Thyroid gland (tissue), 4 donors: ENCODE measurements at regions not wholly inside any gene's neighbourhood (a gene's known extent, or its start where the extent isn't known, plus 50 kb on each side); places are given as distances from the start of the nearest gene placed in this dataset.

ENCODE experiments used
- DNase-seq, 2 donors: peaks; one replicate each; pipeline ENCODE4 v3.0.0-alpha.2; 2019
- H3K27ac ChIP-seq, 3 donors: fragments of 200-600 bp; sonication (generic); 1 replicate in 2 of 3; 2 replicates in 1 of 3; pipeline ENCODE4 v1.5.1; 2016 to 2019; ENCODE audit warnings: mild to moderate bottlenecking in 1 of 3, moderate library complexity in 1 of 3
- H3K27me3 ChIP-seq: fragments of 200-600 bp; sonication (generic); one replicate; pipeline ENCODE4 v1.5.1; 2019
- H3K36me3 ChIP-seq, 2 donors: fragments of 200-600 bp; sonication (generic); one replicate each; pipeline ENCODE4 v1.5.1; 2016 to 2019
- H3K4me1 ChIP-seq, 2 donors: fragments of 200-600 bp; sonication (generic); one replicate each; pipeline ENCODE4 v1.5.1; 2017 to 2019
- H3K4me3 ChIP-seq, 3 donors: fragments of 200-600 bp; sonication (generic); replicated peaks in 1 of 3; 1 replicate in 2 of 3; 2 replicates in 1 of 3; pipeline ENCODE4 v1.5.1; 2016; ENCODE audit warnings: mild to moderate bottlenecking in 1 of 3
- H3K9me3 ChIP-seq: fragments of 200-600 bp; sonication (generic); one replicate; pipeline ENCODE4 v1.5.1; 2017
- POLR2A ChIP-seq, 2 donors: fragments of 450-650 bp; IDR thresholded peaks; one replicate each; pipeline ENCODE4 v1.6.1; 2017; ENCODE audit warnings: antibody characterized with exemption in 2 of 2, mild to moderate bottlenecking in 2 of 2, moderate library complexity in 1 of 2
- WGBS, 2 donors: methylation state at CpG; one replicate each; pipeline ENCODE4 v1.1.5; 2017; 5-methylcytosine and 5-hydroxymethylcytosine counted together
- intact Hi-C: fragments of 100-400 bp; cut with DNase I; formaldehyde crosslinking; loops from one replicate; pipeline ENCODE4 v1.15.1; 2023
- TF ChIP-seq, protein P1 (sequence below), 6 experiments: fragments of 200-600 bp in 3 of 6; fragments of 450-650 bp in 3 of 6; sonication (generic) in 3 of 6; IDR thresholded peaks; one replicate each; pipeline ENCODE4 v1.5.1; 2016 to 2019; ENCODE audit warnings: antibody characterized with exemption in 6 of 6, mild to moderate bottlenecking in 2 of 6, inconsistent platforms in 1 of 6, moderate library complexity in 1 of 6

DNA sequence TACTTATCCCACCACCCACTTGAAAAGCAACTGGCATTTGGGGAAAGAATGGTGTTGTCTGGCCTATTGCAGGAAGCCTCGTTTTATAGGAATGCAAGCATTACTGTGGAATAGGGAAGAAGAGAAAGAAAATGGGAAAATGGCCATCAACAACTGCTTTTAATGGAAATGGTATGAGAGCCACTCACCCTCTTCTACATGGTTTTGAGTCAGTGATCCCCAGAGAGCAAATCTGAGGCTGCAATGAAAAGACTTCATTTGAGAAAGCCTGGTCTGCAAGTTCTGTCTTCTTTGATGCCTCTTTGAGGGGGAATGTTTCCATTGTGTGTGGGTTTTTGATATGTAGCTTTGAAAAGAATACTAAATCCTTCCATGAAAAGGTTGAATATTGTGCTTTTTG, 172.3 kb upstream of the HDDC2 start:
- DNase-seq, result no peak
- Histone ChIP-seq H3K27me3 (no peaks in the 10 kb centered on the region), H3K9me3 (no peaks in the 10 kb centered on the region), H3K4me3 (no peak overlapping the region), H3K4me1 (no peaks in the 10 kb centered on the region), H3K36me3 (no peaks in the 10 kb centered on the region), H3K27ac (no peak overlapping the region)
- TF ChIP-seq, protein P1, sequence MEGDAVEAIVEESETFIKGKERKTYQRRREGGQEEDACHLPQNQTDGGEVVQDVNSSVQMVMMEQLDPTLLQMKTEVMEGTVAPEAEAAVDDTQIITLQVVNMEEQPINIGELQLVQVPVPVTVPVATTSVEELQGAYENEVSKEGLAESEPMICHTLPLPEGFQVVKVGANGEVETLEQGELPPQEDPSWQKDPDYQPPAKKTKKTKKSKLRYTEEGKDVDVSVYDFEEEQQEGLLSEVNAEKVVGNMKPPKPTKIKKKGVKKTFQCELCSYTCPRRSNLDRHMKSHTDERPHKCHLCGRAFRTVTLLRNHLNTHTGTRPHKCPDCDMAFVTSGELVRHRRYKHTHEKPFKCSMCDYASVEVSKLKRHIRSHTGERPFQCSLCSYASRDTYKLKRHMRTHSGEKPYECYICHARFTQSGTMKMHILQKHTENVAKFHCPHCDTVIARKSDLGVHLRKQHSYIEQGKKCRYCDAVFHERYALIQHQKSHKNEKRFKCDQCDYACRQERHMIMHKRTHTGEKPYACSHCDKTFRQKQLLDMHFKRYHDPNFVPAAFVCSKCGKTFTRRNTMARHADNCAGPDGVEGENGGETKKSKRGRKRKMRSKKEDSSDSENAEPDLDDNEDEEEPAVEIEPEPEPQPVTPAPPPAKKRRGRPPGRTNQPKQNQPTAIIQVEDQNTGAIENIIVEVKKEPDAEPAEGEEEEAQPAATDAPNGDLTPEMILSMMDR (IDR thresholded peaks at IDR 0.05), result no peak
- TF ChIP-seq POLR2A (IDR thresholded peaks at IDR 0.05), result no peak
- WGBS, 2 donors, result 48 to 55% methylated on average over 1 of the region's 1 CpG
- intact Hi-C loops, result no loop called here

DNA sequence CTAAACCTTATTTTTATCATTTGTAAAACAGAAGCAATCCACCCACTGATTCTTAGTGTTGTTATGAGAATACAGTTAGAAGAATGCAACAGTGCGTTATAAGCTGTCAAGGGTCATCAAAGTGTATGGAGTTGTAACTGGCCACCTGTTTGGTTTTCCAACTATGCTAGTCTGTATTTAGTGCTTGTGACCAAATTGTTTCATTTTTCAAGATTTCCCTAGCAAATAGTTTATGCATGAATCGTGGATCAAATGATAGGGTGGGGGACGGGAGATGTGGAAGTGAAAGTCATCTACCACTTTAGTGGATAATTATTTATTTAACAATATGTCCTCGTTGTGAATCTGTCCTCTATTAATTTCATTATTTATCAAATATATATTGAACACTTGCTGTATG, 175.4 kb upstream of the HDDC2 start:
- Histone ChIP-seq H3K36me3 (no peaks in the 10 kb centered on the region), H3K27ac (no peak overlapping the region), H3K9me3 (no peaks in the 10 kb centered on the region), H3K27me3 (no peaks in the 10 kb centered on the region), H3K4me3 (no peak overlapping the region), H3K4me1 (no peaks in the 10 kb centered on the region)
- no peak for DNase-seq
- intact Hi-C loops, result no loop called here
- WGBS, 2 donors, result 83 to 85% methylated on average over 4 of the region's 4 CpGs
- no peak for TF ChIP-seq POLR2A (IDR thresholded peaks at IDR 0.05)
- TF ChIP-seq, protein P1 (IDR thresholded peaks at IDR 0.05), result no peak

DNA sequence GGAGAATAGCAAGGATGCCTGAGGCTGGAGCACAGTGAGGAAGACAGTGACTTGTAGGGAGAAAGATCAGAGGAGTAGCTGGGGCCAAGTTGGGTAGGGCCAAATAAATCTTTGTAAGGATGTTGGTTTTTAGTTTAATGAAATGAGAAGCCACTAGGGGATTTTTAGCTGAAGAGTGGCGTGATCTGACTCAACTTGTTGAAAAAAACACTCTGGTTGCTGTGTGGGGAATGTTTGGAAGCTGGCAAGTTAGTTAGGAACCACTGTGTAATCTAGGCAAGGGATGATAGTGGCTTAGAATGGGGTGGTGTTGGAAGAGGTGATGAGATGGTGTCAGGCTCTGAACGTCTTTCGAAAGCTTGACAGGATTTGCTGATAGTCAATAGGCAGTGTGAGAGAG, 176.1 kb upstream of the HDDC2 start:
- no peak for DNase-seq
- intact Hi-C loops, result no loop called here
- Histone ChIP-seq H3K9me3 (no peaks in the 10 kb centered on the region), H3K4me1 (no peaks in the 10 kb centered on the region), H3K4me3 (no peak overlapping the region), H3K36me3 (no peaks in the 10 kb centered on the region), H3K27me3 (no peaks in the 10 kb centered on the region), H3K27ac (no peak overlapping the region)
- TF ChIP-seq, protein P1 (IDR thresholded peaks at IDR 0.05), result no peak
- TF ChIP-seq POLR2A (IDR thresholded peaks at IDR 0.05), result no peak
- 71 to 77% methylated on average over 3 of the region's 3 CpGs for WGBS, 2 donors

DNA sequence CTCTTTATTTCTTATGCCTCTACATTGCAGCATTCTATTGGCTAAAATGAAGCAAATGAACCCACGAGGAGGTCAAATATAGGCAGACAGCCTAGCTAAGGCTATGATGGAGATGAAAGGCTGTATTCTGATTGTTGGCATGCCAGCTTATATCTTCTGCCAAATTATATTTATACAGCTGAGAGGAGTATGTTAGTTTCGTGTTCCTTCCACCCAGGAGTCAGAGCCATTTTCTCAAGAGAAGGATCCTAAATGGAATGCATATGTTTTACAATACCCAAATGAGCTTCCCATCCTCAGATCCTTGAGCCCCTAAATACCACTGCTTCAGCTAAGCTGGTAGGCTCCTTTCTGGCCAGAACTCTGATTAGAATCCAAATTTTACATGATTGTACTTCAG, 178.4 kb upstream of the HDDC2 start:
- no peak for DNase-seq
- intact Hi-C loops, result no loop called here
- Histone ChIP-seq H3K9me3 (no peaks in the 10 kb centered on the region), H3K36me3 (no peaks in the 10 kb centered on the region), H3K27ac (no peak overlapping the region), H3K4me1 (no peaks in the 10 kb centered on the region), H3K27me3 (no peaks in the 10 kb centered on the region), H3K4me3 (no peak overlapping the region)
- WGBS, 2 donors, result 82 to 86% methylated on average over 2 of the region's 2 CpGs
- no peak for TF ChIP-seq POLR2A (IDR thresholded peaks at IDR 0.05)
- TF ChIP-seq, protein P1 (IDR thresholded peaks at IDR 0.05), result no peak

DNA sequence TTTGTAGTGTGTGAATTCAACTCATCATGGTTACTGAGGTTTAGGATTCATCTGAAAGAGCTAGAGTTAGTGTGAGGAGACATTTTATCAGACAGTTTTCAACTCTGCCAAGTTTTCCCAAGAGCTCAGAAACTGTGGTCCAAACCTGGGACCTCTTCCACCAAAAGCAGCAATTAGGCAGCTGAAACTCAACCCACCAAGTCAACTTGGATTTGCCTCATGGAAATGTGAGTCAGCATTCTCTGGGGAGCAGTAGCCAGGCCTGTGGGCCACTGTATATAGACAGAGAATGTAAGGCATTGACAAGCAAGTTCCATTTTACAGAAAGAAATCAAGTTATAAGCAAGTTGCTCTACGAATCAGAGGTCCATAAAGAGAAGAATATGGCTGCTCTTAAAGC, 178.8 kb upstream of the HDDC2 start:
- intact Hi-C loops, result no loop called here
- Histone ChIP-seq H3K4me3 (no peak overlapping the region), H3K4me1 (no peaks in the 10 kb centered on the region), H3K27ac (no peak overlapping the region), H3K9me3 (no peaks in the 10 kb centered on the region), H3K27me3 (no peaks in the 10 kb centered on the region), H3K36me3 (no peaks in the 10 kb centered on the region)
- DNase-seq, result no peak
- 79 to 80% methylated on average over 1 of the region's 1 CpG for WGBS, 2 donors
- TF ChIP-seq, protein P1 (IDR thresholded peaks at IDR 0.05), result no peak
- TF ChIP-seq POLR2A (IDR thresholded peaks at IDR 0.05), result no peak
